D341Med (cell line): ENCODE measurements at regions not wholly inside any gene's neighbourhood (a gene's known extent, or its start where the extent isn't known, plus 50 kb on each side); places are given as distances from the start of the nearest gene placed in this dataset.
"Not testable (repeated sequence)": the region's sequence is repeated elsewhere in the genome, so short reads cannot be mapped to it uniquely, and the experiment has no call there.

Source experiments
- DNase-seq: peaks from one replicate; pipeline ENCODE4 v3.0.0; 2012; ENCODE audit warnings: low spot score

DNA sequence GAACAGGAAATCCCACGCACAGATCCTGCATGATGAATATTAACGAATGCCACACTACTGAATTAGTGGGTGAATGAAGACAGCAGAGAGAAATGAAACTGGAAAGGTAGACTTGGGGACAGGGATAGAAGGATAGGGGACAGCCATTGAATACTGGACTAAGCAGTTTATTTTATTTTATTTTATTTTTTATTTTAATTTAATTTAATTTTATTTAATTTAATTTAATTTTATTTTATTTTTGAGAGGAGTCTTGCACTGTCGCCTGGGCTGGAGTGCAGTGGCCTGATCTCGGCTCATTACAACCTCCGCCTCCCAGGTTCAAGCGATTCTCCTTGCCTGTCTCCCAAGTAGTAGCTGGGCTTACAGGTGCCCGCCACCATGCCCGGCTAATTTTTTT lies 385.2 kb downstream of the GPAT3 start:
- no peak for DNase-seq

DNA sequence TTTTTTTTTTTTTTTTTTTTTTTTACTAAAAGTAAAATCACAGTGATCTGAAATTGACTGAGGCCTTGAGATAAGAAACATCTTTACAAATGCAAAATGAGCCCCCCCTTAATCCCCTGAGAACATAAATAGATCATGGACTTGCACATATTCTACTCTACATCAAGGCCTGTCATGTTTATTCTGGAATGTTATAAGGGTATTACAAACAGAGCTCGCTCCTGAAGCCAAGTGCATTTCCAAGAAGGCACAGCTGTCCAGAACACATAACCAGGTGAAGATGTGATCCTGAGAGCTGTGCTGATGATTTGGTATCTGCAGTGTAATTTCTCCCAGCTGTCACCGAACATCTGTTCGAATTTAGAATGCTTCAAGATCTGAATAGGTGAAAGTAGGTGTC lies 384.5 kb downstream of the GPAT3 start:
- DNase-seq: no peak

DNA sequence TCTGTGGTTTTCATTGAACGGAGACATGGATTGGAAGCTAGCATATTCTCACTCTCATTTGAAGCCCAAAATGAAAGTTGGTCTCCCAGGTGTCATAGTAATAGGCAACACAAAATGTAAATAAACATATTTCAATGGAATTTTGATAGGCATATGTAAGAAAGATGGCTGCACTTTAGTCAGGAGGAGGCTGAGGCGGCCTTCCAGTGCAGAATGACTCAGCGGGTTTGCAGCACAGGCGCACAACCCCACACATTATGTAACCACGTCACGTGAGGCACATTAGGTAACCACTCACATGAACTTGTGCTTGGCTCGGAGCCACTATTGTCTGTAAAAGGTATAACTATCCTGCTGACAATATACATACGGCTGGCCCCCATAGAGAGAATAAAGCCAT lies 381.7 kb downstream of the GPAT3 start:
- no peak for DNase-seq

DNA sequence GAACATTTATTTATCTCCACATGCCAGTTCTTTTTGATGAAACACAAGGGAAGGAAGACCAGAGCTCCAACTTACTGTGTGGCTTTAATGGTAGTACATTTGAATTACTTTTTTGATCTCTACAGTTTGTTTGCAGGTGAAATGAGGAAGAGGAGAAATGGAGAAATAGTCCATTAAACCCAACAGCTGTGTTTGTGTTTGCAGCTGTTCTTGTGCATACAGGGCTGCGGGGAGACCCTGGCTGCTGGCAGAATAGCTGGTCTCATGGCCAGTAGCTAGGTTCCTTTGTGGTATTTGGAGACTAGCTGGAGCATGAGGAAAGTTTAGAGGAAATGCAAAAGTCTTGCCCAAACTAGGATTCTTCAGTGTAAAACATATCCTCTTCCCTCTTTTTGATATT lies 374.8 kb downstream of the GPAT3 start:
- DNase-seq: no peak

DNA sequence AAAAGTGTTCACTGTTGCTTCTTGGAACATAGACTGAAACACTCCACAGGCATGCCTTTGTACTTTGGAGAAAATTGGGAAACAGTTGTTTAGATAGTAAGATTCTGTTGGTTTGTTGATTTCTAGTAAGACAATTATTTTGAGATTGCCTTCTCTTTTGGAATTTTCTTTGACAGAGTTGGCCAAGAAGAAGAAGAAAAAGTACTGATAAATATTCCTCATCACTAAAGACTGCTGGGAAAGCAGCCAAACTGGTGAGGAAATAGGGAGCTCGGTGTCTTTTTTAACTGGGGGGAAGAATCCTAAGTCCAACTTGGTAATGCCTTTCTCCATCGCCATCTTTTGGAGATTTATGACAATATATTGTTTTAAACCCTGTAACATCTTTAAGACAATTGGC lies 370.7 kb downstream of the GPAT3 start:
- DNase-seq: no peak

DNA sequence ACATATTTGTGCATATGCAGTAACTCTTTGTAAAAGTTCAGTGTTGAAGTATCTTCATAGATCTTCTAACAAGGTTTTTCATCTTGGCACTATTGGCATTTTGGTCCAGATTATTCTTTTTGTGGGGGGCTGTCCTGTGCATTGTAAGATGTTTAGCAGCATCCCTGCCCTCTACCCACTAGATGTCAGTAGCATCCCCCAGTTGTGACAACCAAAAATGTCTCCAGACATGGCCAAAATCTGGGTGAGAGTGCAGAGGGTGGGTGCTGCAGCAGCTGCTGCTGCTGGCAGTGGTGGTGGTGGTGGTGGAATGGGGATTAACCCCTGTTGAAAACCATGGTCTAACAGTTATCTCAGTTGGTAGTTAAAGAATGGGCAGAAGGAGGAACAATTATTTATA lies 370.0 kb downstream of the GPAT3 start:
- DNase-seq: peak; percentile 57

DNA sequence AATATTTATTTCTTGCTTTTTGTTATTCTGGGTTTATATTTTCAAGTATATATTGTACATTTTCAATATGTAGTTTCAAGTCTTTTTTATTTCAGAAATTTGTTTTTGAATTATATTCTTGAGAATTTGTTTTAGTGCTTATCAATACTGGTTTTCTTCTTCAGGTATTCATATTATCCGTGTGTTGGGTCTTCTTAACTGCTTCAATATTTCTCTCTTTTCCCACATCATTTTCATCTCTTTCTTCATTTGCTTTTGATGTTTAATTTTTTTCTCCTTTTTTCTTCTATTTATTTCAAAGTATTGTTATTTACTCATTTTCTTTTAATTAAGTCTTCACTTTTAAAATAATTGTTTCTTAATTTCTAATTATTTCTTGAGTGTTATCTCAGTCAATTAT lies 367.8 kb downstream of the GPAT3 start:
- DNase-seq: not testable (repeated sequence)

DNA sequence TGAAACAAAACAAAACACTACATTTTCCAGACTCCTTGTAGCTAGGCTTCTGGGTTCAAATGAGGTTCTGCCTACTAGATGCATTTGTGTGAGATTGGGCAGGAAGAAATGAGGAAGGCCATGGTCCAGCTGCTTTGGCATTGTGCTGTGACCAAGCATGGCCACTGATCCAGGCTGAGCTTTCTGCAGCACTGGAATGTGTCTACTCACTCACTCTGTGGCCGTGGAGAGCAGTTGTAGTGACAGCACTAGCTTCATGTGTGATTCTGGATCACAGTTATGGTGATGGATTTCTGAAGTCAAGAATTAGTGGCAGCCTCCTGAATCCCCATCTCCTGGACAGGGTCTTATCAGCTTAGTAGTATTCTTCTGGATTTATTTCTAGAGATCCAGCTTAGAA lies 358.9 kb downstream of the GPAT3 start:
- no peak for DNase-seq

DNA sequence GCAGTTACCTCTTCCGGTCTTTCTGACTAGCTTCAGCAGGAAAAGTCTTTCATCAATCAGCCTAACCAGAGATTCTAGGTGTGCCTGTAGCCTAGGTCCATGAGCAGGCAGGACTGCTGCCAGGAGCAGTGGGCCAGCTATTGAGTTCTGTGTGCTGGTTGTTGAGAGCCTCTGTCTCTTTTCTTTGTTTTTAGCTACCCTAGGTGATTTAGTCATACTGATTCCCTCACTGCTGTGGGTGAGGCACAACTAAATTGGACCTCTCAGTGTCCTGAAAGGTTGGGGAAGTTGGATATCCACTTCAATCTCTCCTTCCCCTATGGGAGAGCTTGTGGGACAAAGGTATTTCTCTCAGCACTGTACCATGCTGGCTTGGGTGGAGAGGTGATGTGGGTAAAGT lies 354.9 kb downstream of the GPAT3 start:
- no peak for DNase-seq

DNA sequence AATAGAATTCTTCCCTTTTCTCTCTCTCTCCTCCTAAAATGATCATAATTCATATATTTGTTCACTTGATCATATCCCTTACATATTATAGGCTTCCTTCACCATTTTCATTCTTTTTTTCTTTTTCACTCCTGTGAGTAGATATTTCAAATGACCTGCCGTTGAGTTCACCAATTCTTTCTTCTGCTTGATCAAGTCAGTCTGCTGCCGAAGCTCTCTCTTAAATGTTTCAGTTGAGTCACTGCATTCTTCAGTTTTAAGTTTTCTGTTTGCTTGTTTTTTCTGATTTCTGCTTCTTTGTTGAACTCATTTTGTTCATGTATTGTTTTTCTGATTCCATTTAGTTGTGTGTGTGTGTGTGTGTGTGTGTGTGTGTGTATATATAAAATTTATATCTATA lies 354.3 kb downstream of the GPAT3 start:
- DNase-seq: no peak

DNA sequence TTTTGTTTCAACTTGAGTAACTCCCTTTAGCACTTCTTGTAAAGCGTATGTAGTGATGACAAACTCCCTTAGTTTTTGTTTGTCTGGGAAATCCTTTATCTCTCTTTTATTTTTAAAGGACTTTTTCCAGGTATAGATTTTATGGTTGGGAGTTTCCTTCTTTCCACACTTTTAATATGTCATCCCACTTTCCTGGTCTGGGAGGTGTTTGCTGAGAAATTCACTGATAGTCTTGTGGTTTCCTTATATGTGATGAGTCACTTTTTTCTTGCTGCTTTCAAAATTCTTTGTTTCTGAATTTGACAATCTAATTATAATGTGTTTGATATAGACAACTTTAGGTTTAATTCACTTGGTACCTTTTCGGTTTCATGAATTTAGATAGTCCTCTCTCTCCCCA lies 353.9 kb downstream of the GPAT3 start:
- DNase-seq: no peak

DNA sequence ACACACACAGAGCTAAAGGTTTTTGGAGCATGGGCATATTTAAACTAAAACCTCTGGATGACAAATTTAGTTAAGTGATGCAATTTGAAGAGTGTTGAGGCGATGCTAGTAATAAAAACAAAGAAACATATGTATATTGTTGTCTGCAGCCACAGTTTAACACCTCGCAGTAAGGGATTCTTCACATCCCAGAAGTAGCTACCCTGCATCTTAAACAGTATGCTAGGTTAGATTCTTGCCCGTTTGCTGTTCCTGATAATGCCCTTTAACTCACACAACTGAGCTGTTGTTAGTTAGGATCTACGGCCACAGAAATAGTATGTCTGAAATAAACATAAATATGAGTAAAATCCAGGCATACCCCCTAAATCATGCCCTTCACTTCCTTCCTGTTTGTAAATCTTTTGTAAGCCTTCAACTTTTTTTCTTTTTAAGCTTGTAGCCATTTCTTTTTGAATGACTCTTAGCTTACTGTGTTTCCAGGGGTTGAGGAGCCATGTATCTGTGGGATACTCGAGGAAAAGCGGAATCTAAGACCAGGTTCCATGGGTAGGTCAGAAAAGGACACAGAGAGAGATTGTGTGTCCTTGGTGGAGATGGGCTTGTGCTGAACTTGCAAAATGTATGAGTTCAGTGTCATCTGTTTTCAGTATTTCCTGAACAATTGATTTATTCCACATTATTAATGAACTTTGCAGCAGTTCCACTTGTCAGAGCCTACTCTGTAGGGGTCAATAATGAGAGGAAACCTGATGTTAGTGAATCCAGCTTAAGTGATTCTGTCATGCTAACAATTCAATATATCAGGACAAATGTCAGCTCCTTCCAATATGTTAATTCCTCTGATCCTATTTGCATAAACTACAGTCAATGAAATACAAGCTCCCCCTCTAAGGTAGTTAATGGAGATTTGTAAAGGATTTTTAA lies 349.6 kb downstream of the GPAT3 start:
- no peak for DNase-seq

DNA sequence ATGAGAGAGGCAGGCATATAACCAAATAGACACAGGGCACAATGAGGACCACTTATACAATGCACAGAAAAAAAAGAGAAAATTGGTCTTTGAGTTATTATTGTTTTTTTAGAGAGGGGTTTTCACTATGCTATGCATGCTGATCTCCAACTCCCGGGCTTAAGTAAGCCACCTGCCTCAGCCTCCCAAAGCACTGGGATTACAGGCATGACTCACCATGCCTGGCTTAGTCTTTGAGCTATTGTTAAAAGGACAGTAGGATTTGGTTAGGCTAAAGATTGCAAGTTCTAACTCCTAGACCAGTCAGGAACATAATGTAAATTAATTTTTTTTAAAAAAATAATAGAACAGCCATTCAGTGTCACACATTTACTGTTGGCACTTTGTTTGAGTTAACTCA lies 340.1 kb downstream of the GPAT3 start:
- peak; percentile 26 for DNase-seq

DNA sequence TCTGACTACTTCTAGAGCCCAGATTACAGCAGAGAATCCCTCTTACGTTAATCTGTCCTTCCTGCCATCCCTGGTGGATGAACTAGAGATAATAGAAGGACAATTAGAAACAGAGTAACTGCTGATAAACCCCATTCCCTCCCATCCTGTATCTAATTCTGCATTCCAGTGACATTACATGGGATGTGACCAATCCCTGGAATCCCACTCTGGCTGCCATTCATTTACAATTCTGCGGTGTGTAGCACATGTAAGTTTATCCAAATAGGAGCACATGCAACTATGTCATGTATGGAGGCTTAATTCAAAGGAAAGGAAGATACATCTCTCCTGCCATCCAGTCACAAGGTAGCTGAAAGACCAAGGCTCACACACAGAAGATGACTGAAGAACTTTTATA lies 339.5 kb downstream of the GPAT3 start:
- DNase-seq: no peak

DNA sequence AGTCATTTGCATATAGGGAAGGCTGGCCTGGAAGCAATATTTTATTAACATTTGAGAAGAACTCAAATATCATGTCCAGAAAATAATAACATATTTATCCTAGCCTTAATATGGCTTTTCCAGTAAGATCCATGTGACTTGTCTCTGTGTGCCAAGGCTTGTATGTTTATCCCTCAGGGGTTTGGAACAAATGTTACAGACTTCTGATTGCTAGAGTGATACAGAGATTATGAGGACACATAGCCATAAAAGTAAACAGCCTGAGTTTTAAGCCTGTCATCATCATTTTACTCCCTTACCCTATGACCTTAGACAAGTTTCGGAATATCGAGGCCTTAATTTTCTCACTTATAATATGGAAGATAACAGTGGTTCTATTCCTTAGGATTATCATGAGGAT lies 338.1 kb downstream of the GPAT3 start:
- no peak for DNase-seq

DNA sequence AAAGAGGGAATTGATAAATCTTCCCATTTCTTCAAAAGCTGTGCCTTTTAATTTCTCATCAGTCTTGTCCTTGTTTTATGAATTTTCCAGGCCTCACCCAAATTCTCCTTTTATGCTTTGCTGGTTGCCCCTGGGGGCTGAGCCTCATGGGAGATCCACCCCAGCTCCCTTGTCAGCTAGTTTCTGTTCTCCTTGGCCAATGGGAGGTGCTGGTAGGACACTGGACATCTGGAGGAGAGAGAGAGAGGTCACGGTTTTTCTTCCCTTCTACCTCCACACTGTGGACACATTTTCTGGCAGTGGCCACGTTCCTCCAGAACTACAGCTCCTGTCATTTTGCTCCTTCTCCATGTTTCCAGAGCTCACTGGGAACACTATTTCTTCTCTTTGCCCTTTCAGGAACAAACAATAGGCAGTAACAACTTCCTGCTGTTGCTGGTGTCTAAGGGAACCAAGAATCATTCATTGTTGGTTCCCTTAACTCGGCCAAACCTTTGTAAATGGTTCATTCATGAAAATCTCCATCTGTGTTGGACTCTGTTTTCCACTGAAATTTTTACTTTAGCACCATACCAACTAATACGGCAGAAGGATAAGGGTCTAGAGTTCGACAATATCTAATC lies 334.5 kb downstream of the GPAT3 start:
- DNase-seq: no peak

DNA sequence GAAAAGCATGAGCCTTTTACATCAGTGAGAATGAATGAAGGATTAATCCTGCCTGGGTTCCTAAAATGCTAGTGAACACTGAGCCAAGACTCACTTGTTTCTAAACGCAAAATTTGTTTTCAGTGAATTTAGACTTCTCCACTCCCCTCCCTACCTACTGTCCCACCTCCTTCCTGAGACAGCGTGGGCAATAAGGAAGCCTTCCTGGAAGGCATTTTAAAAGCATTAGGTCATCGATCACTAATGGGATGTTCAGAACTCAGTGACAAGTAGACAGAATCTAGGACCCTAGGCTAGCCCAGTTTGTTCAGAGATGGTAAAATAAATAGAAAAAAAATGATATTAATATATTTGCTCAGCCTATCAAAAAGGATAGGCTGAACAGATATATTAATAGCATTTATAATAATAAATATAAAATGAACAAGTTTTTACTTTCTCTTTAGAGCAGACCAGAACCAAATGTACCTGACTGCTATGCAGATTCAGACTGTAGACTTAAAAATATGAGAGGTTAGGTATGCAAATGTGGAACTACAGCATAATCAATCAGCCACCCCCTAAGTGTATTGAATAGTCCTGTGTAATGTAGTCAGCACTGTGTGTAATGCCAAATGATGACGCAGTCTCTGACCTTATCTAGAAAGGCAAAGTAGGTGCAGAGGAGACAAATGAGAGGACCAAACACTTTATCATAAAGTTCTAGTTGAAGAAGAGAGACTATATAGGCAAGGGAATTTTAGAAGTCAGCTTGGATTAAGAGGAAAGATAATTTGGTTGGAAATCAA lies 331.1 kb downstream of the GPAT3 start:
- no peak for DNase-seq

DNA sequence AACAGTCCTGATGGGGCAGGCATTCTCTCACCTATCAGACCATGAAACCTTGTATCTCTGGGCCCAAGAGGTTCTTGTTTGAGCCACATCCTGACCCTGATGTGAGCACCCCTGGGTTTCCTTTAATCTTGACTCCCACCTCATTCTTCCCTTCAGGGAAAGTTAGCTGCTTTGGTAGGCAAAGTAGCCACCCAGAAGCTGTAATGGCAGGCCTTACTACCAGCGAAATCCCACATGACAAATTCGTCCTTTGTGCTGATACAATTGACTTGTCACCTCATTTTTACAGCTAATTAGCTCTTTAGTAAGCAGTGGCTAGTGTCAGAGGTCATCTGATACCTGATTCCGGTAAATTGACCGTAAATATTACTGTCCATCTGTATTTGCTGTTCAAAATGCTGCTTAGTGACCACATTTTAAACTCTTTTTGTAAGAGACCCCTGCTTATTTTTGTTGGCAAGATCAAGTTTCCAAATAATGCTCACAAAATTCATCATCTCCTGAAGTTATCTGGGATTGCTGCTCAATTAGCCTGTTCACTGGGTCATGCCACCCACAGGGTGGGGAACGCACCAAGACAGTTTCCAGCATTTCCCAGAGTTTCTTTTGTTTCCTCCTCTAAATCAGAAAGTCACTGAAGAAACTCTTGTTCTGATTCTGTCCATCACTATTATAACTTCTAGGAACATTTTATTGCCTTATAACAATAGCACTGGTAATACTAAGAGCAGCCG lies 329.7 kb downstream of the GPAT3 start:
- DNase-seq: no peak

DNA sequence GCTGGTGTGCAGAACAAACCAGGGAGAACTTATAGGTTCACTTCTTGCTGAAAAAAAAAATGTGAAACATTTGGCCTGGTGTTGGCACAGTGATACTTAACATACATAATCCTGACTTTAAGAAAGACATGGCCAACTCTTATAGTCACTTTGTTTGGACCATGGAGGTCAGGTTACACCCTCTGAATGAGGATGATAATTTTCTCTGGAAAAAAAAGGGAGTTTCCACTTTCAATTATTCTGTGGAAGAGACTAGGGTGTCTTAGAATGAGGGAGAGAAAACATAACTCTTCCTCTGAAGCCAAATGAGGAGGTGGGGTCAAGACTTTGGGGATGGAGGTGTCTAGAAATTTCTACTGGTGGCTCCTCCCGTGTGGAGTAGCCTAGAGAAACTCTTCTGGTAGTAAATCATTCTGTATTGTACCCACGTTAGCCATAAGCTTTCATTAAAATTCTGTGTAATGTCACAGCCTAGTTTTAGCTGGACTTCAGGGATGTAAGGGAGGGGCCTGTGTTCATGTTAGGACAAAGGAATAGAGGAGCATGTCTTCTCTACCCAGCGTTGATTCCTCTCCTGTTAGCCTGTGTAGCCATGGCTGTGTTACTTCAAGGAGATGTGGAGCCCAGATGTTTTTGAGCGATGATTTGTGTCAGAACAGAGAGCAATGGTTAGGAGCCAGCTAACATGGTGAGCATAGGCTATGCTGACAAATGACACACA lies 328.3 kb downstream of the GPAT3 start:
- no peak for DNase-seq

DNA sequence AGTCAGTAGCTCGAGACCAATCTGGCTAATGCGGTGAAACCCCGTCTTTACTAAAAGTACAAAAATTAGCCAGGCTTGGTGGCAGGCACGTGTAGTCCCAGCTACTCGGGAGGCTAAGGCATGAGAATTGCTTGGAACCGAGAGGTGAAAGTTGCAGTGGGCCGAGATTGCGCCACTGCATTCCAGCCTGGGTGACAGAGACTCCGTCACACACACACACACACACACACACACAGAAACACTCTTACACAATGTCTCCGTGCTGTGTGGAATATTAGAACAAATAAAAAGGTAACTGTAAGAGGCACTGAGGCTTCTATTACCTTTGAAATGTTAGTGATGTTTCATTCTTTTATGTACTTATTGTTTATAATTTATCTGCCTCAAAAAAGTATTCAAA lies 326.6 kb downstream of the GPAT3 start:
- no peak for DNase-seq

DNA sequence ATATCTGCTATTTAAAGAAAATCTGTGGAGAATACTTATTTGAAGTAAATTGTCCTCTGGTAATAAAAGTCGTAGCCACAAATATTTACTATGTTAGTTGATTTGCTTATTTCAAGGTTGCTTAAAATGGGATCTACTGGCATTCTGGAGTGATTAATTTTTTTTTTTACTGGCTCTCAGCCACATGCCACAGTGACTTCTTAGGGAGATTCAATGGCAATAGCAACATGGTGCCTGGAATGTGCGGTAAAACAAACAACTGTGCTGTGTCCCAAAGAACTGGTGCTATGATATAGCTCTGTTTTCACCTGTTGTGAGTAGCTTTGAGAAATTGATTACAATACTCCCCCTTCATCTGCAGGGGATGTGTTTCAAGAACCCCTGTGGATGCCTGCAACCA lies 324.3 kb downstream of the GPAT3 start:
- DNase-seq: no peak

DNA sequence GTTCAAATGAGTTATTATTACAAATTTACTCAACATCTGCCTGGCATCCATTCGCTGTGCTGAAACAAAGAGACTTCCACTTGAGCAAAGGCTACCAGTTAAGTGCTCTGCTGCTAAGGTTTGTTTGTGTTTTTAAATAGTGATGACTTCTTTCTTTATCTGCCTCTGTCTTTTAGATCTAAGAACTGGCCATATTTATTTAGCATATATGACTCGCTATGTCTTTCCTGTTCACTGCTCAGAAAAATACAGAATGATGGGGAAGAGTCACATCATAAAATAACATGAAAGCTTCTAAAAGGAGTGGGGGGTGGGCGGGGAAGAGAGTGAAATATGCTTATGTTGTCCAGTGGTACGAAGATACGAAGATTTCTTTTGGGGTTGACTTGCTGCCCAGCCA lies 322.2 kb downstream of the GPAT3 start:
- DNase-seq: no peak
